ENCODE measurements at regions not wholly inside any gene's neighbourhood (a gene's known extent, or its start where the extent isn't known, plus 50 kb on each side); places are given as distances from the start of the nearest gene placed in this dataset.

DNA sequence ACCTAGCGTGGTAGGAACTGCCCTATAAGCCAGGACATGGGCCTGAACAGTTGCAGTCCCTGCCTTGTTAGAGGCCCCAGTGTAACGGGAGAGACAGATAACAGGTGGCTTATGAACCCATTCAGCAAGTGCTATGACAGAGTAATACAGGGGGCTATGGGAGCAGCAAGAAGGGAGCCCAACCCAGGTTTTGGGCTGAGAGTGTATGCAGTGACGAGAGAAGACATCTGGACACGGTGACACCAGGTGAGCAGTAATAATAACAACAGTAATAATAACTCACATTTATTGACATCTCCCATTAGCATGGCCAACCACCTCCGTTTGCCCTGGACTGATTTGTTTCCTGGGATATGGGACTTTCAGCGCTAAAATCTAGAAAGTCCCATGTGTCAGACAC lies 100.8 kb downstream of the IRX5 start:
- Mint-ChIP-seq H3K4me3 (ENCODE audit: unreplicated experiment) (no peak overlapping the region), H3K9me3 (ENCODE audit: unreplicated experiment) (no peaks in the 10 kb centered on the region), H3K27me3 (ENCODE audit: insufficient read depth, unreplicated experiment) (no peaks in the 10 kb centered on the region), H3K27ac (ENCODE audit: low read depth, unreplicated experiment) (no peak overlapping the region), H3K36me3 (ENCODE audit: insufficient read depth, unreplicated experiment) (no peaks in the 10 kb centered on the region), H3K4me1 (ENCODE audit: insufficient read depth, unreplicated experiment) (peaks cover 6% of the 10 kb centered on the region)
- BruUV-seq (replicated peaks), result no TSS peak
- intact Hi-C loops (cut with micrococcal nuclease), result no loop called here
- CTCF ChIA-PET, result no interaction called here
- DNase-seq (ENCODE audit: unreplicated experiment), result no peak
- TF ChIP-seq, protein P1, sequence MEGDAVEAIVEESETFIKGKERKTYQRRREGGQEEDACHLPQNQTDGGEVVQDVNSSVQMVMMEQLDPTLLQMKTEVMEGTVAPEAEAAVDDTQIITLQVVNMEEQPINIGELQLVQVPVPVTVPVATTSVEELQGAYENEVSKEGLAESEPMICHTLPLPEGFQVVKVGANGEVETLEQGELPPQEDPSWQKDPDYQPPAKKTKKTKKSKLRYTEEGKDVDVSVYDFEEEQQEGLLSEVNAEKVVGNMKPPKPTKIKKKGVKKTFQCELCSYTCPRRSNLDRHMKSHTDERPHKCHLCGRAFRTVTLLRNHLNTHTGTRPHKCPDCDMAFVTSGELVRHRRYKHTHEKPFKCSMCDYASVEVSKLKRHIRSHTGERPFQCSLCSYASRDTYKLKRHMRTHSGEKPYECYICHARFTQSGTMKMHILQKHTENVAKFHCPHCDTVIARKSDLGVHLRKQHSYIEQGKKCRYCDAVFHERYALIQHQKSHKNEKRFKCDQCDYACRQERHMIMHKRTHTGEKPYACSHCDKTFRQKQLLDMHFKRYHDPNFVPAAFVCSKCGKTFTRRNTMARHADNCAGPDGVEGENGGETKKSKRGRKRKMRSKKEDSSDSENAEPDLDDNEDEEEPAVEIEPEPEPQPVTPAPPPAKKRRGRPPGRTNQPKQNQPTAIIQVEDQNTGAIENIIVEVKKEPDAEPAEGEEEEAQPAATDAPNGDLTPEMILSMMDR (IDR thresholded peaks at IDR 0.05; ENCODE audit: unreplicated experiment), result no peak
- POLR2A ChIA-PET, result no interaction called here

DNA sequence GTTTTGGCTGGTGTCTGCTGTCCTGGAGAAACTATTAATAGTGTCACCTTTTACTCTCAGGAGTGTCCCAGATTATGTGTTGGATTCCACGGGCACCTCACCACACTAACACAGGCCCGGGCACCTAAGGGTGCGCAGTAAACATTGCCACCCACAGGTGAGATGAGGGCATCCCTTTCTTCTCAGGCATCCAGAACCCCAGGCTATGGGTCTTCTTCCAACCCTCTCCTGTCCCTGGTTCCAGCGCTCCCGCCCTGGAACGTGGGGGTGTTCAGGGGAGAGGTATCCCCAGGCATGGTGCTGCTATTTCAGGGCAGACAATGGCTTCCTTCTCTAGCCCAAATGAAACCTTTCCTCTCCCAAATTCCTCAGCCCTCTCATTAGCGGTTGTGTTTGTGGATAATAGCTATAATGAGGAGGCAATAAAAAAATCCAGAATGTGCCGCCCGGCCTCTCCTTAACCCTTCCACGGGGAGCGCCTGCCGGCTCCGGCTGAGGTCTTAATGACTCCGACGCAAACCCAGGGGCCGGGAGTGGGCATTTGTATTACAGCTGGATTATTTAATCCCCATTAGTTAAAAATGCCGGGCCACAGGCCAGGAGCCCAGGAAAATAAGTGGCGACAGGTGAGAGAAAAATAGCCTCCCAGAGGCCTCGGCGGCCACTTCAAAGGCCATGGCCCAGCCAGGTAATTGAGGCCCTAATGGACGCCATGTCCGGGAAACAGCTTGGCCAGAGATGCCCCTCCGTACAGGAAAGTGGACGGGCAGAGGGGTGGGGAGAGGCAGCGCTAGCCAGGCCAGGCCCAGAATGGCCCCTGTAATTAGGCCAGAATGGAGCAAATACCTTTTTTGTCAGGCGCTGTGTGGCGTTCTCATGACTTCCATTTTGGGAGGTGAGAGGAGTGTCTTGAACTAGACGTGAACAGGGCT lies 102.8 kb downstream of the IRX5 start:
- Mint-ChIP-seq H3K9me3 (ENCODE audit: unreplicated experiment) (no peaks in the 10 kb centered on the region), H3K36me3 (ENCODE audit: insufficient read depth, unreplicated experiment) (no peaks in the 10 kb centered on the region), H3K27me3 (ENCODE audit: insufficient read depth, unreplicated experiment) (no peaks in the 10 kb centered on the region), H3K4me3 (ENCODE audit: unreplicated experiment) (no peak overlapping the region), H3K27ac (ENCODE audit: low read depth, unreplicated experiment) (no peak overlapping the region), H3K4me1 (ENCODE audit: insufficient read depth, unreplicated experiment) (peaks cover 6% of the 10 kb centered on the region)
- BruUV-seq (replicated peaks), result no TSS peak
- CTCF ChIA-PET, result interaction anchor here (0.6 to 0.9 kb wide), 4 partner anchors 10 to 1510 kb away, joined by 3 to 4 read pairs (median 3); no protein-coding TSS in a partner anchor
- no peak for DNase-seq (ENCODE audit: unreplicated experiment)
- TF ChIP-seq, protein P1 (IDR thresholded peaks at IDR 0.05; ENCODE audit: unreplicated experiment), result no peak
- intact Hi-C loops (cut with micrococcal nuclease), result no loop called here
- POLR2A ChIA-PET, result no interaction called here

DNA sequence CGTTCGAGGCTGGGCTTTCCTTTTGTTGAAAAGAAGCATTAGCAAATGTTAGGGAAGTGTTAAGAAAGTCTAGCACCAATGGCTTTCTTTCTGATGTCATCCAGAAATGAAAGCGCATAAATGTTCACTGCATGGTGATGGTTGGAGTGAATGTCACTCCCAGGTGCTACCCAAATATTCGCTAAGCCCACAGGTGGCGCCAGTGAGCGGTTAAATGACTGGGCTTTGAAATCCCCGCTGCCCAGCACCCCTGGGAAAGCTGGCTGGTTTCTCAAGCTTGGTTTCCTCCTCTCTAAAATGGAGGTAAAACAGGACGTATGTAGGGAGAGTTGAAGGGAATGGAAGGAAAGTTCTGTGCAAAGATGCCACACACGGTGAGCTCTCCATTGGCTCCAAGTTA lies 104.4 kb downstream of the IRX5 start:
- Mint-ChIP-seq H3K4me3 (ENCODE audit: unreplicated experiment) (no peak overlapping the region), H3K27ac (ENCODE audit: low read depth, unreplicated experiment) (no peak overlapping the region), H3K4me1 (ENCODE audit: insufficient read depth, unreplicated experiment) (peaks cover 17% of the 10 kb centered on the region), H3K9me3 (ENCODE audit: unreplicated experiment) (no peaks in the 10 kb centered on the region), H3K27me3 (ENCODE audit: insufficient read depth, unreplicated experiment) (no peaks in the 10 kb centered on the region), H3K36me3 (ENCODE audit: insufficient read depth, unreplicated experiment) (no peaks in the 10 kb centered on the region)
- intact Hi-C loops (cut with micrococcal nuclease), result loop anchor here (5.0 kb wide), 1 partner anchor 222 kb away; no protein-coding TSS in a partner anchor
- CTCF ChIA-PET, result interaction anchor here (0.6 to 1.1 kb wide), 3 partner anchors 9 to 223 kb away, joined by 3 read pairs; no protein-coding TSS in a partner anchor
- peak; percentile 64 for DNase-seq (ENCODE audit: unreplicated experiment)
- TF ChIP-seq, protein P1 (IDR thresholded peaks at IDR 0.05; ENCODE audit: unreplicated experiment), result peak; percentile 47
- POLR2A ChIA-PET, result interaction anchor here (0.9 kb wide), 1 partner anchor 16 kb away, joined by 3 read pairs; no protein-coding TSS in a partner anchor
- no TSS peak for BruUV-seq (replicated peaks)

DNA sequence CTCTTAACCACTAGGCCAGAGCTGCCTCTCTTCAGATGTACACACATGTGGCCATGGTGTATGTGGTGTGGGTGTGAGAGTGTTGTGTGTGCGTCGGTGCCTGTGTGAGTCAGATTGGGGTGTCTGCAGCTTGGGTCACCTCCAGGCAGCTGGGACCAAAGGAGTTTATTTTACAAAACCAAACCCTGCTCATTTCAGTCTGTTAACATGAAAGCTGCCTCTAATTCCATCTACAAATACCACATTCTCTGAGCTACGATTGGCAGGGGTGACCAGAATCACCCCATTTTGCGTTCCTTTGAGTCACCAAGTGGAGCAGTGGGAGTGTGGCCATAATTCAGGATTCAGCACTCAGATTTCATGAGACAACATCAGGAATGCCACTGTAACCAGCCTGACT lies 105.3 kb downstream of the IRX5 start:
- no TSS peak for BruUV-seq (replicated peaks)
- CTCF ChIA-PET, result interaction anchor here (0.8 to 1.1 kb wide), 2 partner anchors 8 to 85 kb away, joined by 3 to 4 read pairs; no protein-coding TSS in a partner anchor
- no peaks in the 10 kb centered on the region for H3K9me3 Mint-ChIP-seq (ENCODE audit: unreplicated experiment)
- no peak overlapping the region for H3K4me3 Mint-ChIP-seq (ENCODE audit: unreplicated experiment)
- no peaks in the 10 kb centered on the region for H3K27me3 Mint-ChIP-seq (ENCODE audit: insufficient read depth, unreplicated experiment)
- no peak for DNase-seq (ENCODE audit: unreplicated experiment)
- TF ChIP-seq, protein P1 (IDR thresholded peaks at IDR 0.05; ENCODE audit: unreplicated experiment), result no peak
- H3K27ac Mint-ChIP-seq (ENCODE audit: low read depth, unreplicated experiment), result no peak overlapping the region
- intact Hi-C loops (cut with micrococcal nuclease), result loop anchor here (5.0 kb wide), 1 partner anchor 221 kb away; no protein-coding TSS in a partner anchor
- POLR2A ChIA-PET, result no interaction called here
- peaks cover 18% of the 10 kb centered on the region for H3K4me1 Mint-ChIP-seq (ENCODE audit: insufficient read depth, unreplicated experiment)
- H3K36me3 Mint-ChIP-seq (ENCODE audit: insufficient read depth, unreplicated experiment), result no peaks in the 10 kb centered on the region
